Stimulated activated CD8-positive, alpha-beta memory T cell treated with anti-CD3 and anti-CD28 coated beads, Interleukin-4, amount 100 ng/mL, for 24 hours (primary cell): ENCODE measurements at regions not wholly inside any gene's neighbourhood (a gene's known extent, or its start where the extent isn't known, plus 50 kb on each side); places are given as distances from the start of the nearest gene placed in this dataset.

ENCODE experiments used
- DNase-seq: peaks from one replicate; pipeline ENCODE4 v3.0.0-alpha.2; 2020; ENCODE audit warnings: low read depth

- no peak for DNase-seq
These were observed 523.8 kb downstream of the EFNA5 start for GRCh38 chr5:107146901-107147300.

GRCh38 chr5:107135391-107135790, 535.3 kb downstream of the EFNA5 start:
- no peak for DNase-seq

GRCh38 chr5:107134931-107135330, 535.8 kb downstream of the EFNA5 start:
- no peak for DNase-seq

GRCh38 chr5:107129051-107129450, 541.7 kb downstream of the EFNA5 start:
- DNase-seq: no peak

- no peak for DNase-seq
These were observed 542.9 kb downstream of the EFNA5 start for GRCh38 chr5:107127878-107128277.

- DNase-seq: no peak
These were observed 544.4 kb downstream of the EFNA5 start for GRCh38 chr5:107126341-107126740.

- DNase-seq: no peak
These were observed 546.4 kb downstream of the EFNA5 start for GRCh38 chr5:107124376-107124775.

GRCh38 chr5:107123014-107123413, 547.7 kb downstream of the EFNA5 start:
- DNase-seq: no peak

GRCh38 chr5:107121793-107122519, 548.8 kb downstream of the EFNA5 start:
- no peak for DNase-seq

- no peak for DNase-seq
These were observed 551.1 kb downstream of the EFNA5 start for GRCh38 chr5:107119656-107120055.

GRCh38 chr5:107118184-107119019, 552.3 kb downstream of the EFNA5 start:
- no peak for DNase-seq

- DNase-seq: no peak
These were observed 558.5 kb downstream of the EFNA5 start for GRCh38 chr5:107112216-107112615.

- no peak for DNase-seq
These were observed 566.4 kb downstream of the EFNA5 start for GRCh38 chr5:107104040-107104995.

GRCh38 chr5:107103522-107103921, 567.2 kb downstream of the EFNA5 start:
- no peak for DNase-seq

GRCh38 chr5:107100121-107100520, 570.6 kb downstream of the EFNA5 start:
- DNase-seq: no peak

GRCh38 chr5:107099506-107099905, 571.2 kb downstream of the EFNA5 start:
- DNase-seq: no peak

- DNase-seq: no peak
These were observed 578.0 kb downstream of the EFNA5 start for GRCh38 chr5:107092695-107093094.

- no peak for DNase-seq
These were observed 580.2 kb downstream of the EFNA5 start for GRCh38 chr5:107090506-107090905.

GRCh38 chr5:107088907-107089306, 581.8 kb downstream of the EFNA5 start:
- DNase-seq: no peak

GRCh38 chr5:107085572-107085971, 585.2 kb downstream of the EFNA5 start:
- no peak for DNase-seq

GRCh38 chr5:107074996-107075395, 595.7 kb downstream of the EFNA5 start:
- no peak for DNase-seq

- no peak for DNase-seq
These were observed 597.8 kb downstream of the EFNA5 start for GRCh38 chr5:107072967-107073366.
